GM18907 (cell line): ENCODE measurements at regions not wholly inside any gene's neighbourhood (a gene's known extent, or its start where the extent isn't known, plus 50 kb on each side); places are given as distances from the start of the nearest gene placed in this dataset.

ENCODE experiments used
- ATAC-seq: cut with Tn5 transposase; IDR thresholded peaks from one replicate; pipeline ENCODE4 v1.9.1; 2021; ENCODE audit warnings: mild to moderate bottlenecking, moderate library complexity; ENCODE audit not compliant: unreplicated experiment

- ATAC-seq: no peak
These were observed 62.9 kb upstream of the ELK3 start for GRCh38 chr12:96131230-96131788.

DNA sequence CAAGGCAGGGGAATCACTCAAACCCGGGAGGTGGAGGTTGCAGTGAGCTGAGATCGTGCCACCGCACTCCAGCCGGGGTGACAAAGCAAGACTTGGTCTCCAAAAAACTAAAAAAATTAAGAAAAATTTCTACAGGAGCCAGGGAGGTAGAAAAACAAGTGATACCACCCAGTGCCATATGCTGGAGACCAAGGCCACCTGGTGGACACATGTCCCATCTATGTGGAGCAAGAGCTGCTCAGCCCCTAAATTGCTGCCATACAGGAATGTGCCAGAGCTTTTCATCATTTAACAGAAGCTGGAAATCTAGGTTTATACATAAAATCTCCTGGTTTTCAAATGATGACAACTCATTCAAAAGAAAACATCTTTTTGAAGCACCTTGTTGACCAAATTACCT, 61.4 kb upstream of the ELK3 start:
- ATAC-seq: no peak

DNA sequence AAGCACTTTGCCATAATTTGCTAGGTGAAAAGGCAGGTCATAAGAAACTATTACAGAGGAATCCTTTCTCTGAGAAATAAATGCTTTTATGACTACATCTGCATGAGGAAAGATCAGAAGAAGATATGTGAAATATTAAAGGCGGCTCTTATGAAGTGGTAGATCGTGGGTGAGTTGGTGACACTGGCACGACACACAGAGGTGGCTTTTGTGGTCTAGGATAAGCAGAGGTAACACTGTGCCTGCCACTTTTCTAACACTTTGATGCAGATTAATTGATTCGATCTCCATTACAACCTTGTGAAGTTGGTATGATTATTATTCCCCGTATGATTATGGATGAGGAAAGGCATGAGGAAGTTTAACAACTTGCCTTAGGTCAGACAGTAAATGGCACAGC, 60.0 kb upstream of the ELK3 start:
- no peak for ATAC-seq

- ATAC-seq: no peak
These were observed 58.0 kb upstream of the ELK3 start for GRCh38 chr12:96136161-96136560.

DNA sequence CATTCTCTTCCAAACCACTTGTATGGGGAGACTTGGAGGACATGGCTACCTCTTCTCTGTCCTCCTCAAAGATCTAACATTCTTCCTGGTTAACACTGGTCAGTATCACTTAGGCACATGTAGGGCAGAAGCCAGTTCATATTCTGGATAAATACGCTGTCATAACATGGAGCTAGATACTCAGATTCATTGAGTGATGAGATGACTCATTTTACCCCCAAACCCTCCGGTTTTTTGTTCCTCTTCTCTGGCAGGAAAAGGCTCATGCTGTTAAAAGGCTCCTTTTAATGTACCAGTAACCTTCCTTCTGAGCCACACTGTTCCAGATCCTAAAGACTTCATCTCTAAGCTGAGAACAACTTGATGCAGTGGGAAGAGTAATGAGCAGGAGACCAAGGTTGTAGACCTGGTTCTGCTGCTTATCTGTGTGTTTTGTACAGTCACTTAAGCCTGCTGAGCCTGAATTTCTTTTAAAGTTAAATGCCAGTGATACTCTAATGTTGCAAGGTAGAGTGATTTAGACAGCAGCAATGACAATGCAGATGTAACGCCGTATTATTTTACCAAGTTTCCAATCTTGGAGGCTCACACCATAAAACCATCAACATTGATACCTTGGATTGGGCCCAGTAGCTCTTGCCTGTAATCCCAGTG, 57.3 kb upstream of the ELK3 start:
- no peak for ATAC-seq

DNA sequence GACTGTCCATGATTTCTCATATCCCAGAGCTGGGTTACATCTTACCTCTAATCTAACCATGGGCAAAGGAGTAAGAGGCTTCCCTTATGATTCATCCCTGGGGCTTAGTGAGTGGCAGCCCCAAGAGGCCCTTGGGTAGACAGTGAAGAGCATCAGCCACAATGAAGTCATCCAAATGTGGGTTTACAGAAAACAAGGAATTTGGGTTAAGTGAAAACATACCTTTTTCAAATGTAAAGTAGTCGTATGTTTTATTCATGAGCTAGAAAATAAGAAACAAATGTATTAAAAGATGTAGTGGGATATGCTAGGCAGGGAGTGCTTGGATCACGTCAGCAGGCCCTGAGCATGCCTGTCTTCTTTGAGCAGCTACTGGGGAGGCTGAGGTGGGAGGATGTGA, 54.0 kb upstream of the ELK3 start:
- ATAC-seq: no peak

DNA sequence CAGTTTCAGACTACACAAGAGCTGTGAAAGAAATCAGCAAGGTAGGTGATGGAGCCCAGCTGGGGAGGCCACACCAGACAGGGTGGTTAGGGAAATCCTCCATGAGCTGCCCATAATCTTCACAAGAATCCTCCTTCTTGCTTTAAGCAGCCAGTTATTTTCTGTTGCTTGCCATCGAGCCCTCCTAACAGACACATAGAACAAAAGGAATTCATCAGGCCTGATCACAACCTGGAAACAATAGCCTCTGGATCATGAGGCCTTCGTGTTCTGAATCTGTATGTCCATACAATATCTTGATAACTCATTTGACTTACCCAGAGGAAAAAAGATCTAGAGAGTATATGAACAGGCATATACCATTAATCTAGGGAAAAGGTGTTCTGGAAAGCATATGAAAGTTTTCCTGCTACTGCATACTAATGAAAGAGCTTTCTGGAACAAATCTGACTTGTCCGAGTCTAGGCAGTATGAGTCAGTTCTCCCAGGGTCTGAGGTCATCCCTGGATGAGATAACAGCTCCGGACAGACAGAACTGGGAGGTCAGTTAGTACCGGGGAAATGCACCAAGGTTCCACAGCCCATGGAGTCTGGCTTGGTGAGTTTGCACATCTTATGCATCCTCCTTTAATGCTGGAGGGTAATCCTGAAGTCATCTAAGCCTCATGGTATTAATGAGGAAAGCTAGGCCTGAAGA, 52.8 kb upstream of the ELK3 start:
- ATAC-seq: no peak

- ATAC-seq: no peak
These were observed 50.8 kb upstream of the ELK3 start for GRCh38 chr12:96143392-96143791.

DNA sequence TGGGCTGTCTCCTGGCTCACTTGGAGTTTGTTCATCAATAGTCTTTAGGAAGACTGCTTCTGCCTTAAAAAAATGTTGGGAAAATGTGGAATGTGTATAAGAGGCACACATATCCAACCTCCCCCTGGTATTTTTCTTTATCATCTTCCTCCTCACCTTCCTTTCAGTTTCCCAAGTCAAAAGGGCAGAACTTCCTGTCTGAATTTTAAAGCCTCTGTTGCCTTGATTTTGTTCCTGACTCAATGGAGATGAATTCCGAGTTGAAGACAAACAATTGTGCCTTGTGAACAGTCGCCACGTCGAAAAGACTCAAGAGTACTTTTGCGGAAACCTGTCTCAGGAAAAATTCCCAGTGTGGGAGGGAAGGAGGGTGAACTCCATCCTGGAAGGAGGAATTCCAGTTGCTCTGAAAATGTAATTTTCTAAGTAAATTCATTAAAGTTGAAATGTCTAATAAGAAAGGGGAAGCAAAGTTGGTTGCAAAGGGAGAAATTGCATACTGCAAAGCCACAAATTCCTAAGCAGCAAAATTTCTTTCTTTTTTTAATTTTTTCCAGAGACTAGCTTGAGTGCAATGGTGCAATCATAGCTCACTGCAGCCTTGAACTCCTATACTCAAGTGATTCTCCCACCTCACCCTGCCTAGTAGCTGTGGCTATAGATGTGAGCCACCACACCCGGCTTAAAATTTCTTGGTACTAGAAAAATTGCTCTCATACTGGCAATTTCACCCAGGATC, 50.2 kb upstream of the ELK3 start:
- ATAC-seq: no peak
